ENCODE measurements at regions not wholly inside any gene's neighbourhood (a gene's known extent, or its start where the extent isn't known, plus 50 kb on each side); places are given as distances from the start of the nearest gene placed in this dataset.

DNA sequence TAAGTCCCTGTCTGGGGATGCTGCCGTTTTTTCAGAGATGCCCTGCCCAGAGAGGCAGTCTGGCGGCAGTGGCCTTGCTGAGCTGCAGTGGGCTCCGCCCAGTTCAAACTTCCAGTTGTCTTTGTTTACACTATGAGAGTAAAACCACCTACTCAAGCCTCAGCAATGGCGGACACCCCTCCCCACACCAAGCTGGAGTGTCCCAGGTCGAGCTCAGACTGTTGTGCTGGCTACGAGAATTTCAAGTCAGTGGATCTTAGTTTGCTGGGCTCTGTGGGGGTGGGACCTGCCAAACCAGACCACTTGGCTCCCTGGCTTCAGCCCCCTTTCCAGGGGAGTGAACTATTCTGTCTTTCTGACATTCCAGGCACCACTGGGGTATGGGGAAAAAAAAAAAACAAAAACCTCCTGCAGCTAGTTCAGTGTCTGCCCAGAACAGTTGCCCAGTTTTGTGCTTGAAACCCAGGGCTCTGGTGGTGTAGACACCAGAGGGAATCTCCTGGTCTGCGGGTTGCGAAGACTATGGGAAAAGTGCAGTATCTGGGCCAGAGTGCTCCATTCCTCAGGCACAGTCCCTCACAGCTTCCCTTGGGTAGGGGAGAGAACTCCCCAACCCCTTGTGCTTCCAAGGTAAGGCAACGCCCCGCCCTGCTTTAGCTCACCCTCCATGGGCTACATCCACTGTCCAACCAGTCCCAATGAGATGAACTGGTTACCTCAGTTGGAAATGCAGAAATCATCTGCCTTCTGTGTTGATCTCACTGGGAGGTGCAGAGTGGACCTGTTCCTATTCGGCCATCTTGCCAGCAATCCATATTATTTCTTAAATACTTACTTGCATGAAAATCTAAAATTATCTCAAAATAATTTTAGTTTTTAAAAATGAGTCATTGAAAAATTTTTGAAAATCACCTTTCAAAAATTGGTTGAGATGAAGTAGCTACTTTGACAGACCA lies 338.0 kb downstream of the OSR1 start (continued):
- TF ChIP-seq, protein P1, sequence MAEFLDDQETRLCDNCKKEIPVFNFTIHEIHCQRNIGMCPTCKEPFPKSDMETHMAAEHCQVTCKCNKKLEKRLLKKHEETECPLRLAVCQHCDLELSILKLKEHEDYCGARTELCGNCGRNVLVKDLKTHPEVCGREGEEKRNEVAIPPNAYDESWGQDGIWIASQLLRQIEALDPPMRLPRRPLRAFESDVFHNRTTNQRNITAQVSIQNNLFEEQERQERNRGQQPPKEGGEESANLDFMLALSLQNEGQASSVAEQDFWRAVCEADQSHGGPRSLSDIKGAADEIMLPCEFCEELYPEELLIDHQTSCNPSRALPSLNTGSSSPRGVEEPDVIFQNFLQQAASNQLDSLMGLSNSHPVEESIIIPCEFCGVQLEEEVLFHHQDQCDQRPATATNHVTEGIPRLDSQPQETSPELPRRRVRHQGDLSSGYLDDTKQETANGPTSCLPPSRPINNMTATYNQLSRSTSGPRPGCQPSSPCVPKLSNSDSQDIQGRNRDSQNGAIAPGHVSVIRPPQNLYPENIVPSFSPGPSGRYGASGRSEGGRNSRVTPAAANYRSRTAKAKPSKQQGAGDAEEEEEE (CRISPR knock-in tag; IDR thresholded peaks at IDR 0.05; ENCODE audit: borderline replicate concordance), result no peak
- TF ChIP-seq KLF13 (CRISPR knock-in tag; IDR thresholded peaks at IDR 0.05) (no peak), ZNF703 (CRISPR knock-in tag; IDR thresholded peaks at IDR 0.05; ENCODE audit: borderline replicate concordance) (no peak), MATR3 (CRISPR knock-in tag; IDR thresholded peaks at IDR 0.05) (no peak), PCBP1 (IDR thresholded peaks at IDR 0.05; ENCODE audit: borderline replicate concordance, low read depth, low read length) (no peak), SOX13 (IDR thresholded peaks at IDR 0.05) (no peak), SOX13 (CRISPR knock-in tag; conservative IDR thresholded peaks at IDR 0.05 in 1 of 2, IDR thresholded peaks at IDR 0.05 in 1 of 2) (peak in 1 of 2 experiments; percentile 40; a peak in 1 of 4 replicates), ZNF24 (IDR thresholded peaks at IDR 0.05) (no peak), ZNF781 (CRISPR knock-in tag; IDR thresholded peaks at IDR 0.05; ENCODE audit: borderline replicate concordance, not compliant biosample characterization) (no peak), FOXA3 (CRISPR knock-in tag; IDR thresholded peaks at IDR 0.05) (peak; percentile 83), ZNF883 (CRISPR knock-in tag; IDR thresholded peaks at IDR 0.05; ENCODE audit: not compliant biosample characterization) (peak; percentile 18), NFKB2 (CRISPR knock-in tag; IDR thresholded peaks at IDR 0.05; ENCODE audit: borderline replicate concordance) (0 out of 2 replicates have a peak, but pooled peaks have one; percentile 40), HIVEP1 (CRISPR knock-in tag; IDR thresholded peaks at IDR 0.05) (peak; percentile 47; the same call in 1 of the 2 replicates)
- TF ChIP-seq, protein P2, sequence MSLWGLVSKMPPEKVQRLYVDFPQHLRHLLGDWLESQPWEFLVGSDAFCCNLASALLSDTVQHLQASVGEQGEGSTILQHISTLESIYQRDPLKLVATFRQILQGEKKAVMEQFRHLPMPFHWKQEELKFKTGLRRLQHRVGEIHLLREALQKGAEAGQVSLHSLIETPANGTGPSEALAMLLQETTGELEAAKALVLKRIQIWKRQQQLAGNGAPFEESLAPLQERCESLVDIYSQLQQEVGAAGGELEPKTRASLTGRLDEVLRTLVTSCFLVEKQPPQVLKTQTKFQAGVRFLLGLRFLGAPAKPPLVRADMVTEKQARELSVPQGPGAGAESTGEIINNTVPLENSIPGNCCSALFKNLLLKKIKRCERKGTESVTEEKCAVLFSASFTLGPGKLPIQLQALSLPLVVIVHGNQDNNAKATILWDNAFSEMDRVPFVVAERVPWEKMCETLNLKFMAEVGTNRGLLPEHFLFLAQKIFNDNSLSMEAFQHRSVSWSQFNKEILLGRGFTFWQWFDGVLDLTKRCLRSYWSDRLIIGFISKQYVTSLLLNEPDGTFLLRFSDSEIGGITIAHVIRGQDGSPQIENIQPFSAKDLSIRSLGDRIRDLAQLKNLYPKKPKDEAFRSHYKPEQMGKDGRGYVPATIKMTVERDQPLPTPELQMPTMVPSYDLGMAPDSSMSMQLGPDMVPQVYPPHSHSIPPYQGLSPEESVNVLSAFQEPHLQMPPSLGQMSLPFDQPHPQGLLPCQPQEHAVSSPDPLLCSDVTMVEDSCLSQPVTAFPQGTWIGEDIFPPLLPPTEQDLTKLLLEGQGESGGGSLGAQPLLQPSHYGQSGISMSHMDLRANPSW (CRISPR knock-in tag; IDR thresholded peaks at IDR 0.05; ENCODE audit: borderline replicate concordance), result no peak
- TF ChIP-seq, protein P3, sequence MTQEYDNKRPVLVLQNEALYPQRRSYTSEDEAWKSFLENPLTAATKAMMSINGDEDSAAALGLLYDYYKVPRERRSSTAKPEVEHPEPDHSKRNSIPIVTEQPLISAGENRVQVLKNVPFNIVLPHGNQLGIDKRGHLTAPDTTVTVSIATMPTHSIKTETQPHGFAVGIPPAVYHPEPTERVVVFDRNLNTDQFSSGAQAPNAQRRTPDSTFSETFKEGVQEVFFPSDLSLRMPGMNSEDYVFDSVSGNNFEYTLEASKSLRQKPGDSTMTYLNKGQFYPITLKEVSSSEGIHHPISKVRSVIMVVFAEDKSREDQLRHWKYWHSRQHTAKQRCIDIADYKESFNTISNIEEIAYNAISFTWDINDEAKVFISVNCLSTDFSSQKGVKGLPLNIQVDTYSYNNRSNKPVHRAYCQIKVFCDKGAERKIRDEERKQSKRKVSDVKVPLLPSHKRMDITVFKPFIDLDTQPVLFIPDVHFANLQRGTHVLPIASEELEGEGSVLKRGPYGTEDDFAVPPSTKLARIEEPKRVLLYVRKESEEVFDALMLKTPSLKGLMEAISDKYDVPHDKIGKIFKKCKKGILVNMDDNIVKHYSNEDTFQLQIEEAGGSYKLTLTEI (CRISPR knock-in tag; conservative IDR thresholded peaks at IDR 0.05), result no peak
- TF ChIP-seq, protein P4, sequence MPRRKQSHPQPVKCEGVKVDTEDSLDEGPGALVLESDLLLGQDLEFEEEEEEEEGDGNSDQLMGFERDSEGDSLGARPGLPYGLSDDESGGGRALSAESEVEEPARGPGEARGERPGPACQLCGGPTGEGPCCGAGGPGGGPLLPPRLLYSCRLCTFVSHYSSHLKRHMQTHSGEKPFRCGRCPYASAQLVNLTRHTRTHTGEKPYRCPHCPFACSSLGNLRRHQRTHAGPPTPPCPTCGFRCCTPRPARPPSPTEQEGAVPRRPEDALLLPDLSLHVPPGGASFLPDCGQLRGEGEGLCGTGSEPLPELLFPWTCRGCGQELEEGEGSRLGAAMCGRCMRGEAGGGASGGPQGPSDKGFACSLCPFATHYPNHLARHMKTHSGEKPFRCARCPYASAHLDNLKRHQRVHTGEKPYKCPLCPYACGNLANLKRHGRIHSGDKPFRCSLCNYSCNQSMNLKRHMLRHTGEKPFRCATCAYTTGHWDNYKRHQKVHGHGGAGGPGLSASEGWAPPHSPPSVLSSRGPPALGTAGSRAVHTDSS (CRISPR knock-in tag; conservative IDR thresholded peaks at IDR 0.05), result no peak
- TF ChIP-seq, protein P5, sequence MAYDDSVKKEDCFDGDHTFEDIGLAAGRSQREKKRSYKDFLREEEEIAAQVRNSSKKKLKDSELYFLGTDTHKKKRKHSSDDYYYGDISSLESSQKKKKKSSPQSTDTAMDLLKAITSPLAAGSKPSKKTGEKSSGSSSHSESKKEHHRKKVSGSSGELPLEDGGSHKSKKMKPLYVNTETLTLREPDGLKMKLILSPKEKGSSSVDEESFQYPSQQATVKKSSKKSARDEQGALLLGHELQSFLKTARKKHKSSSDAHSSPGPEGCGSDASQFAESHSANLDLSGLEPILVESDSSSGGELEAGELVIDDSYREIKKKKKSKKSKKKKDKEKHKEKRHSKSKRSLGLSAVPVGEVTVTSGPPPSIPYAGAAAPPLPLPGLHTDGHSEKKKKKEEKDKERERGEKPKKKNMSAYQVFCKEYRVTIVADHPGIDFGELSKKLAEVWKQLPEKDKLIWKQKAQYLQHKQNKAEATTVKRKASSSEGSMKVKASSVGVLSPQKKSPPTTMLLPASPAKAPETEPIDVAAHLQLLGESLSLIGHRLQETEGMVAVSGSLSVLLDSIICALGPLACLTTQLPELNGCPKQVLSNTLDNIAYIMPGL (CRISPR knock-in tag; IDR thresholded peaks at IDR 0.05; ENCODE audit: borderline replicate concordance in 1 of 2, low read depth in 1 of 2), result 0 out of 4 replicates have a peak, but pooled peaks of 1 of the 2 experiments have one; percentile 21
